ENCODE measurements at regions not wholly inside any gene's neighbourhood (a gene's known extent, or its start where the extent isn't known, plus 50 kb on each side); places are given as distances from the start of the nearest gene placed in this dataset.

- no peaks in the 10 kb centered on the region for H3K4me1 ChIP-seq
- DNase-seq (no peak), ATAC-seq (no peak), FAIRE-seq (no peak)
- no peaks in the 10 kb centered on the region for H3K36me3 ChIP-seq
- no peak for TF ChIP-seq CTCF (IDR thresholded peaks at IDR 0.05)
- H3K27ac ChIP-seq: no peak overlapping the region
- H3K4me3 ChIP-seq: no peak overlapping the region
- 71 to 87% methylated on average over 2 of the region's 2 CpGs for WGBS, 2 donors
- H3K9me3 ChIP-seq: no peaks in the 10 kb centered on the region
- intact Hi-C loops (cut with DNase I): no loop called here
- H3K27me3 ChIP-seq: no peaks in the 10 kb centered on the region
Measured at GRCh38 chr4:119774840-119775239, 146.2 kb upstream of the PDE5A start.

- no peak for TF ChIP-seq CTCF (IDR thresholded peaks at IDR 0.05)
- 36 to 71% methylated on average over 1 of the region's 1 CpG for WGBS, 2 donors
- FAIRE-seq (no peak), DNase-seq (no peak), ATAC-seq (no peak)
- intact Hi-C loops (cut with DNase I): no loop called here
- no peak overlapping the region for H3K4me3 ChIP-seq
- H3K27me3 ChIP-seq: no peaks in the 10 kb centered on the region
- H3K9me3 ChIP-seq: no peaks in the 10 kb centered on the region
- no peak overlapping the region for H3K27ac ChIP-seq
- H3K4me1 ChIP-seq: no peaks in the 10 kb centered on the region
- H3K36me3 ChIP-seq: no peaks in the 10 kb centered on the region
Measured at GRCh38 chr4:119765951-119766350, 137.3 kb upstream of the PDE5A start.

- Histone ChIP-seq H3K4me3 (no peak overlapping the region), H3K36me3 (no peaks in the 10 kb centered on the region), H3K27me3 (no peaks in the 10 kb centered on the region), H3K9me3 (no peaks in the 10 kb centered on the region), H3K27ac (no peak overlapping the region), H3K4me1 (no peaks in the 10 kb centered on the region)
- 72 to 81% methylated on average over 1 of the region's 1 CpG for WGBS, 2 donors
- intact Hi-C loops (cut with DNase I): no loop called here
- ATAC-seq (no peak), DNase-seq (no peak), FAIRE-seq (no peak)
- TF ChIP-seq CTCF (IDR thresholded peaks at IDR 0.05): no peak
Measured at GRCh38 chr4:119765469-119765868, 136.9 kb upstream of the PDE5A start.

GRCh38 chr4:119763386-119763785 lies 134.8 kb upstream of the PDE5A start:
- DNase-seq (no peak), FAIRE-seq (no peak), ATAC-seq (no peak)
- no peak overlapping the region for H3K4me3 ChIP-seq
- H3K36me3 ChIP-seq: no peaks in the 10 kb centered on the region
- H3K27ac ChIP-seq: no peak overlapping the region
- no peaks in the 10 kb centered on the region for H3K27me3 ChIP-seq
- no peaks in the 10 kb centered on the region for H3K4me1 ChIP-seq
- no peak for TF ChIP-seq CTCF (IDR thresholded peaks at IDR 0.05)
- no peaks in the 10 kb centered on the region for H3K9me3 ChIP-seq
- 51 to 71% methylated on average over 1 of the region's 1 CpG for WGBS, 2 donors
- intact Hi-C loops (cut with DNase I): no loop called here

- Histone ChIP-seq H3K9me3 (peaks cover 0 to 5% (median 0%) of the 10 kb centered on the region in 4 donors), H3K36me3 (no peaks in the 10 kb centered on the region), H3K27me3 (peaks cover 0 to 5% (median 0%) of the 10 kb centered on the region in 4 donors), H3K27ac (no peak overlapping the region), H3K4me3 (no peak overlapping the region), H3K4me1 (no peaks in the 10 kb centered on the region)
- 86 to 87% methylated on average over 1 of the region's 1 CpG for WGBS, 2 donors
- TF ChIP-seq CTCF (IDR thresholded peaks at IDR 0.05): no peak
- DNase-seq: no peak
- ATAC-seq: no peak
- intact Hi-C loops (cut with DNase I): no loop called here
- no peak for FAIRE-seq
Measured at GRCh38 chr4:119755599-119755998, 127.0 kb upstream of the PDE5A start.
